Upper lobe of left lung (tissue), 4 donors: ENCODE measurements at regions not wholly inside any gene's neighbourhood (a gene's known extent, or its start where the extent isn't known, plus 50 kb on each side); places are given as distances from the start of the nearest gene placed in this dataset.

Experiments
- EP300 ChIP-seq, 4 donors: sonication (generic); formaldehyde crosslinking; IDR thresholded peaks; one replicate each; pipeline ENCODE4 v1.5.1; 2017; ENCODE audit warnings: antibody characterized with exemption in 4 of 4, control low read depth in 2 of 4
- POLR2A ChIP-seq, 4 donors: fragments of 450-650 bp; IDR thresholded peaks; one replicate each; pipeline ENCODE4 v1.5.1; 2016 to 2017; ENCODE audit warnings: antibody characterized with exemption in 4 of 4, mild to moderate bottlenecking in 2 of 4
- POLR2AphosphoS5 ChIP-seq, 2 donors: sonication (generic); formaldehyde crosslinking; IDR thresholded peaks; one replicate each; pipeline ENCODE4 v1.5.1; 2017; ENCODE audit warnings: antibody characterized with exemption in 2 of 2
- TF ChIP-seq, protein P1 (sequence below), 6 experiments: fragments of 450-650 bp in 4 of 6; fragments of 200-600 bp in 2 of 6; sonication (generic) in 2 of 6; IDR thresholded peaks; one replicate each; pipeline ENCODE4 v1.5.1; 2016 to 2019; ENCODE audit warnings: antibody characterized with exemption in 6 of 6

DNA sequence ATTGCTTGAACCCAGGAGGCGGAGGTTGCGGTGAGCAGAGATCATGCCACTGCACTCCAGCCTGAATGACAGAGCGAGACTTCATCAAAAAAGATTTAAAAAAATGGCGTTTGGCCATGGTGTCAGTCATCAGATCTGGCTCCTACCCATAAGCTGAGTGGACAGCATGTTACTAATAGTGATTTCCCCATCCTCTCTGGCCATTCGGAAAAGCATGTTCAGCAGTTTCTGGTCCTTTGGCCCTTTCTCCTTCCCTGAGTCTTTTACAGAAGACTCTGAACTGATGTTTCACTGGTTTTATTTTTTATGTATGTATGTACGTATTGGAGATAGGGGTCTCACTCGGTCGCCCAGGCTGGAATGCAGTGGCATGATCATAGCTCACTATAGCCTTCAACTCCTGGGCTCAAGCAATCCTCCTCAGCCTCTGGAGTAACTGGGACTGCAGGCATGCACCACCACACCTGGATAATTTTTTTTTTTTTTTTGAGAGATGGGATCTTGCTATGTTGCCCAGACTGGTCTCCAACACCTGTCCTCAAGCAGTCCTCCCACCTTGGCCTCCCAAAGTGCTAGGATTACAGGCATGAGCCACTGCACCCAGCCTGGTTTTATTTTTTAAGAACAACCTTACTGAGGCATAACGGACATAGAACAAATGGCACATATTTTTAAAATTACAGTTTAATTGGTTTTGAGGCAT, 84.2 kb upstream of the CNKSR3 start:
- TF ChIP-seq, protein P1, sequence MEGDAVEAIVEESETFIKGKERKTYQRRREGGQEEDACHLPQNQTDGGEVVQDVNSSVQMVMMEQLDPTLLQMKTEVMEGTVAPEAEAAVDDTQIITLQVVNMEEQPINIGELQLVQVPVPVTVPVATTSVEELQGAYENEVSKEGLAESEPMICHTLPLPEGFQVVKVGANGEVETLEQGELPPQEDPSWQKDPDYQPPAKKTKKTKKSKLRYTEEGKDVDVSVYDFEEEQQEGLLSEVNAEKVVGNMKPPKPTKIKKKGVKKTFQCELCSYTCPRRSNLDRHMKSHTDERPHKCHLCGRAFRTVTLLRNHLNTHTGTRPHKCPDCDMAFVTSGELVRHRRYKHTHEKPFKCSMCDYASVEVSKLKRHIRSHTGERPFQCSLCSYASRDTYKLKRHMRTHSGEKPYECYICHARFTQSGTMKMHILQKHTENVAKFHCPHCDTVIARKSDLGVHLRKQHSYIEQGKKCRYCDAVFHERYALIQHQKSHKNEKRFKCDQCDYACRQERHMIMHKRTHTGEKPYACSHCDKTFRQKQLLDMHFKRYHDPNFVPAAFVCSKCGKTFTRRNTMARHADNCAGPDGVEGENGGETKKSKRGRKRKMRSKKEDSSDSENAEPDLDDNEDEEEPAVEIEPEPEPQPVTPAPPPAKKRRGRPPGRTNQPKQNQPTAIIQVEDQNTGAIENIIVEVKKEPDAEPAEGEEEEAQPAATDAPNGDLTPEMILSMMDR (IDR thresholded peaks at IDR 0.05): no peak
- TF ChIP-seq POLR2AphosphoS5 (IDR thresholded peaks at IDR 0.05): no peak
- TF ChIP-seq POLR2A (IDR thresholded peaks at IDR 0.05): no peak
- TF ChIP-seq EP300 (IDR thresholded peaks at IDR 0.05): no peak
